ENCODE measurements at regions not wholly inside any gene's neighbourhood (a gene's known extent, or its start where the extent isn't known, plus 50 kb on each side); places are given as distances from the start of the nearest gene placed in this dataset.

DNA sequence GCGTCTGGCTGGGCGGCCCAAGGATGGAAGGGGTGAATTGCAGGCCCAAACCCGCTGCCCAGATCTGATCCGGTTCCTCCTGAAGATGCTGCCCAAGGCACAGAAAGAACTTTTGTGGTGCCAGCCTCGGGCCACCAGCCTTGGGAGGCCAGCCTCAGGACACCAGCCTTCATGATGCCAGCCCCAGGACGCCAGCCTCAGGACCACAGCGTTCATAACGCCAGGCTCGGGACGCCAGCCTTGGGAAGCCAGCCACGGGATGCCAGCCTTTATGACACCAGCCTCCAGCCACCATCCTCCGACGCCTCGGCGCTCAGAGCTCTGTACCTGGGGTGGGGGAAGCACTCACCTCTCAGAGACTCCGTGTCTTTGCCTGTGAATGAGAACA is 107.8 kb downstream of the ADRA2C start (continued):
- TF ChIP-seq HCFC1 (IDR thresholded peaks at IDR 0.05; ENCODE audit: low read length): no peak
- no peak for TF ChIP-seq ATF2 (IDR thresholded peaks at IDR 0.05; ENCODE audit: low read length)

- no peak for FAIRE-seq
- ChIA-PET RAD21 (ENCODE audit: unreplicated experiment) (interaction anchor here (0.7 kb wide), 1 partner anchor 691 kb away, joined by 3 read pairs; no protein-coding TSS in a partner anchor), CTCF (no interaction called here), SMC1A (ENCODE audit: uncharacterized antibody, unreplicated experiment) (no interaction called here), POLR2A (interaction anchor here (0.5 kb wide), 1 partner anchor 1813 kb away, joined by 3 read pairs; no protein-coding TSS in a partner anchor)
- 17% methylated on average over 11 of the region's 11 CpGs for WGBS (ENCODE audit: insufficient coverage, insufficient replicate concordance, low lambda C conversion rate, missing lambda C conversion rate)
- H3K27ac ChIP-seq (ENCODE audit: control insufficient read depth, insufficient read depth): no peak overlapping the region
- no peaks in the 10 kb centered on the region for H3K4me1 ChIP-seq (ENCODE audit: control insufficient read depth, insufficient read depth, low read length)
- in situ Hi-C loops (cut with MboI): no loop called here
- H3K36me3 ChIP-seq (ENCODE audit: control insufficient read depth in 2 of 2, insufficient read depth in 2 of 2, low read length in 1 of 2): no peaks in the 10 kb centered on the region
- BruUV-seq (replicated peaks): no TSS peak
- no peaks in the 10 kb centered on the region for H4K20me1 ChIP-seq (ENCODE audit: control insufficient read depth, insufficient read depth)
- no peak for DNase-seq (ENCODE audit: low read depth, low spot score)
- H3K4me3 ChIP-seq: no peak overlapping the region
- H2AFZ ChIP-seq (ENCODE audit: control insufficient read depth, low read depth, low read length): no peak overlapping the region
- intact Hi-C loops (cut with micrococcal nuclease; ENCODE audit: unreplicated experiment): no loop called here
- H3K79me2 ChIP-seq (ENCODE audit: control insufficient read depth, insufficient read depth, low read length): no peaks in the 10 kb centered on the region
- H3K9ac ChIP-seq (ENCODE audit: control insufficient read depth, insufficient read depth, low read length): no peak overlapping the region
- TF ChIP-seq SMC3 (IDR thresholded peaks at IDR 0.05; ENCODE audit: borderline replicate concordance, low read length): no peak
- TF ChIP-seq SUPT20H (IDR thresholded peaks at IDR 0.05; ENCODE audit: borderline replicate concordance, control insufficient read depth, low read depth, low read length): no peak
- TF ChIP-seq BHLHE40 (IDR thresholded peaks at IDR 0.05; ENCODE audit: borderline replicate concordance in 1 of 2, low read depth in 2 of 2, low read length in 1 of 2): no peak
- TF ChIP-seq MTA2 (IDR thresholded peaks at IDR 0.05; ENCODE audit: low read depth): no peak
- no peak for TF ChIP-seq REST (IDR thresholded peaks at IDR 0.05; ENCODE audit: low read depth, low read length)
- TF ChIP-seq POU2F2 (IDR thresholded peaks at IDR 0.05; ENCODE audit: borderline replicate concordance, low read depth, low read length): no peak
- TF ChIP-seq CTCF (IDR thresholded peaks at IDR 0.05 in 2 of 3, conservative IDR thresholded peaks at IDR 0.05 in 1 of 3; ENCODE audit: control insufficient read depth in 2 of 3, extremely low read depth in 1 of 3, insufficient read depth in 1 of 3, low read depth in 3 of 3, low read length in 3 of 3): no peak
- no peak for TF ChIP-seq GABPA (IDR thresholded peaks at IDR 0.05; ENCODE audit: low read depth)
- TF ChIP-seq BACH1 (IDR thresholded peaks at IDR 0.05; ENCODE audit: borderline replicate concordance): no peak
- no peak for TF ChIP-seq SIN3A (IDR thresholded peaks at IDR 0.05; ENCODE audit: low read depth, low read length)
- TF ChIP-seq, protein P1, sequence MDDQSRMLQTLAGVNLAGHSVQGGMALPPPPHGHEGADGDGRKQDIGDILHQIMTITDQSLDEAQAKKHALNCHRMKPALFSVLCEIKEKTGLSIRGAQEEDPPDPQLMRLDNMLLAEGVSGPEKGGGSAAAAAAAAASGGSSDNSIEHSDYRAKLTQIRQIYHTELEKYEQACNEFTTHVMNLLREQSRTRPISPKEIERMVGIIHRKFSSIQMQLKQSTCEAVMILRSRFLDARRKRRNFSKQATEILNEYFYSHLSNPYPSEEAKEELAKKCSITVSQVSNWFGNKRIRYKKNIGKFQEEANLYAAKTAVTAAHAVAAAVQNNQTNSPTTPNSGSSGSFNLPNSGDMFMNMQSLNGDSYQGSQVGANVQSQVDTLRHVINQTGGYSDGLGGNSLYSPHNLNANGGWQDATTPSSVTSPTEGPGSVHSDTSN (IDR thresholded peaks at IDR 0.05; ENCODE audit: insufficient replicate concordance, low read depth, low read length): no peak
- no peak for TF ChIP-seq TBL1XR1 (IDR thresholded peaks at IDR 0.05; ENCODE audit: low read depth, low read length)
- no peak for TF ChIP-seq CBX5 (IDR thresholded peaks at IDR 0.05; ENCODE audit: low read depth)
- no peak overlapping the region for H3K4me2 ChIP-seq (ENCODE audit: control insufficient read depth, insufficient read depth)
- peaks cover 5 to 6% of the 10 kb centered on the region in 2 experiments for H3K27me3 ChIP-seq (replicated peaks in 1 of 2; ENCODE audit: control insufficient read depth in 2 of 2, insufficient read depth in 2 of 2, low read length in 1 of 2)
- ATAC-seq: no peak
- peaks cover 8% of the 10 kb centered on the region; the same call in 1 of the 3 replicates for H3K9me3 ChIP-seq (replicated peaks; ENCODE audit: control insufficient read depth, insufficient read depth, low read length)
Observed at GRCh38 chr4:3874525-3875110, 108.4 kb downstream of the ADRA2C start.

Data from GM12878 (cell line).